ENCODE measurements at regions not wholly inside any gene's neighbourhood (a gene's known extent, or its start where the extent isn't known, plus 50 kb on each side); places are given as distances from the start of the nearest gene placed in this dataset.
"Not testable (repeated sequence)": the region's sequence is repeated elsewhere in the genome, so short reads cannot be mapped to it uniquely, and the experiment has no call there.

- DNase-seq = peak; percentile 51
Observed at GRCh38 chr5:79924936-79925893, 65.8 kb downstream of the MTX3 start.

DNA sequence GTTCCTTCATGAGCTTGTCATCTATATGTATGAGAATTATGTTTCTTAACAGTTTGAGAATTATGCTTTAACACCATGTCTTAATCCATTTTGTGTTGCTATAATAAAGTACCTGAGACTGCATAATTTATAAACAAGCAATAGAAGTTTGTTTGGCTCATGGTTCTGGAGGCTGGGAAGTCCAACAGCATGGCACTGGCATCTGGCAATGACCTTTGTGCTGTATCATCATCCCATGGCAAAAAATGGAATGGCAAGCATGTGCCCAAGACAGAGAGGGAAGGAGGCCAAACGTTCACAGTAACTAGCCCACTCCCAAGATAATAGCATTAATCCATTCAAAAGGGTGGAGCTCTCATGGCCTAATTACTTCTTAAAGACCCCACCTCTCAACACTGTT is 67.6 kb downstream of the MTX3 start:
- no peak for DNase-seq

DNA sequence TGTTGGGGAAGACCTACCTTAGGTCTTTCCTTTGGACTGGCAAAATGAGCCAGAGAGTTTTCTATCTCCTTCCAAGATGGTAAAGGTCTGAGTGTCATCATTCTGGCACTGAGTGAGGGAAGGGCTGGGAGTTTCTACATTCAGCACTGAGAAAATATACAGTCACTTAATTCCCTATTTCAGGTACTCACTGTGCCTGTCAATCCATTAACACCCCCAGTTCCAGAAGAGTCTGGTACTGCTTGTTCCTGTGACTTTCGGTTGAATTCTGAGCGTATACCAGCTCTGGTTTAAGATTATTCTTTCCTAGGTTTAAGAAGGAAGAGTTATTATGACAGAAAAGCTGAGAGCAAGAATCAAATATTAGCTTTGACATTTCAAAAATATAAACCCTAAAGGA is 68.4 kb downstream of the MTX3 start:
- DNase-seq = no peak

DNA sequence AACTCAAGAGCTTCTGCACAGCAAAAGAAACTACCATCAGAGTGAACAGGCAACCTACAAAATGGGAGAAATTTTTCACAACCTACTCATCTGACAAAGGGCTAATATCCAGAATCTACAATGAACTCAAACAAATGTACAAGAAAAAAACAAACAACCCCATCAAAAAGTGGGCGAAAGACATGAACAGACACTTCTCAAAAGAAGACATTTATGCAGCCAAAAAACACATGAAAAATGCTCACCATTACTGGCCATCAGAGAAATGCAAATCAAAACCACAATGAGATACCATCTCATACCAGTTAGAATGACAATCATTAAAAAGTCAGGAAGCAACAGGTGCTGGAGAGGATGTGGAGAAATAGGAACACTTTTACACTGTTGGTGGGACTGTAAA is 83.6 kb downstream of the MTX3 start:
- DNase-seq = not testable (repeated sequence)

- DNase-seq = not testable (repeated sequence)
Observed at GRCh38 chr5:79902571-79902970, 88.5 kb downstream of the MTX3 start.

DNA sequence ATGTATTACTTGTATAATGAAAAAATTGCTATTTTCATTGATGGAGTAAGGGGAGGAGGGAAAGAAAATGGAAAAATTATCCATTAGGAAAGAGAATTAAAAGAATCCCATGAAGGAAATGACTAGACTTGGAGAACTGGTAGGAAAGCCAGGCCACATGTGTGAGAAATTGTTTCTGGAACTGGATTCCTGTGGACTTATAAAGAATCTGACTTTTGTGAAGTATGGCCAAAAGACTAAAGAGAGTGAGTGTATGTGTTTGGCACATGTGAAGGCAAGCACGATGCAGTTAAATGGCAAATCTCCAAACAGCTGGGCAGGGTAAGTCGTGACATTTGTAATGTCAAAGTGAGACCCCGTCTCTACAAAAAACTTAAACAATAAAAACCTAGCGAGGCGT is 89.4 kb downstream of the MTX3 start:
- DNase-seq = no peak

- DNase-seq = no peak
Observed at GRCh38 chr5:79898611-79899010, 92.5 kb downstream of the MTX3 start.

- no peak for DNase-seq
Observed at GRCh38 chr5:79893976-79894375, 97.1 kb downstream of the MTX3 start.

GRCh38 chr5:79893485-79893884 is 97.6 kb downstream of the MTX3 start:
- no peak for DNase-seq

- no peak for DNase-seq
Observed at GRCh38 chr5:79890930-79891249, 100.2 kb downstream of the MTX3 start.

GRCh38 chr5:79890119-79890929 is 100.7 kb downstream of the MTX3 start:
- no peak for DNase-seq

DNA sequence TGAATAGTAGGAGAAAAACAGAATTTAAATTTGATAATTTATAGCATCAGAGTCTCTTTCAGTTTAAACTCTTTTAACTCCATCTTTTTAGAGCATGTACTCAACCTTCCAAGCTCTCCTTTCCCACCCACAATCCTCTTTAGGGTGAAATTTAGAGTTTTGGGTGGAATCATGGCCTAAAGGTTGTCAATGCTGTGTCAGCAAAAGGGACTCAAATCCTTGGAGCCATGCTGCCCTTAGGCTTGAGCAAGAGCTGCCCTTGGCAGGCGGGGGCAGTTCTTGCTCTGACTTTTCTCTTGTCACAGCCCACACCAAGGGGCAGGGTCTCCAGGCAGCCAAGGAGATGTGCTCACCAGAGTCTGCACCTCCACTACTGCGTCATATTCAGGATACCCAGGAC is 102.4 kb downstream of the MTX3 start:
- DNase-seq = no peak

DNA sequence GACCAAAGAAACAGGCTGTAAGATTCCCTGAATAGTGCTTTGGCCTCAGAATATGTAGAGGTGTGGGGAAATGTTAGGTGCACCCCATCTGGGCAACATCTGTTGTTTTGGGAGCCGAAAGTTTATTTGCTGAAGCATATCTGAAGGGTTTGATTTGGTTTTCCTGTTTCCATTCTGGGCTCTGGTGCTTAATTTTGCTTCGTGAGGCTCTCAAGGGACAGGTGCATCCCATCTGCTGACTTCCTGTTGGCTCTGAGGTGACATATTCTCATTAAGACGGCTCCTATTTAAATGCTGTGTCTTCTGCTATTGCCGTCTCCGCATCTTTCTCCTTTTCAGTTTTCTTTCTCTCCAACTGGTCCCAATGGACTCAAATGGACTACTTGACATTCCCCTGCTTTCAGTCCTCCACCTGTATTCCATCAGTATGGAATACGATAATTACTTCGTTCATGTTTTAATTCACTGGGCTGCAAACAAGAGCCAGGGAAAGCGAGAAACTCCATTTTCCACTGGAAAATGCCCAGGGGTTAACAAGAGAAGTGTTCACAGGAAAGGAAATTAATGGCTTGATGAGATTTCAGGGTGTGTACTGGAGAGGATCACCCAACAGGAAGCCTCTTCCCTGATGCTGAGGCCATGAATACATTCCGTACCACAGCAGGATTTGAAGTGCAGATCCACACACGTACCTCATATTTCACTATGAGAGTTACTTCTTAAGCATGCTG is 104.0 kb downstream of the MTX3 start:
- no peak for DNase-seq

- no peak for DNase-seq
Observed at GRCh38 chr5:79886456-79886855, 104.6 kb downstream of the MTX3 start.

DNA sequence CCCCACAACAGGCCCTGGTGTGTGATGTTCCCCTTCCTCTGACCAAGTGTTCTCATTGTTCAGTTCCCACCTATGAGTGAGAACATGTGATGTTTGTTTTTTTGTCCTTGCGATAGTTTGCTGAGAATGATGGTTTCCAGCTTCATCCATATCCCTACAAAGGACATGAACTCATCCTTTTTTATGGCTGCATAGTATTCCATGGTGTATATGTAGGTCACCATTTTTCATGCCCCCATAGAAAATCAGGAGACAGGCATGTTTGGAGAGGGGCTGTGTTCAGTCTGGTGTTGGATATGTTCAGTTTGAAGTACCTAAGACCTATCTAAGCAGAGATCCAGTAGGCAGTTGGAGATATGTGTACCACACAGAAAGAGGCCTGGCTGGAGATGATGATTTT is 111.2 kb downstream of the MTX3 start:
- not testable (repeated sequence) for DNase-seq

DNA sequence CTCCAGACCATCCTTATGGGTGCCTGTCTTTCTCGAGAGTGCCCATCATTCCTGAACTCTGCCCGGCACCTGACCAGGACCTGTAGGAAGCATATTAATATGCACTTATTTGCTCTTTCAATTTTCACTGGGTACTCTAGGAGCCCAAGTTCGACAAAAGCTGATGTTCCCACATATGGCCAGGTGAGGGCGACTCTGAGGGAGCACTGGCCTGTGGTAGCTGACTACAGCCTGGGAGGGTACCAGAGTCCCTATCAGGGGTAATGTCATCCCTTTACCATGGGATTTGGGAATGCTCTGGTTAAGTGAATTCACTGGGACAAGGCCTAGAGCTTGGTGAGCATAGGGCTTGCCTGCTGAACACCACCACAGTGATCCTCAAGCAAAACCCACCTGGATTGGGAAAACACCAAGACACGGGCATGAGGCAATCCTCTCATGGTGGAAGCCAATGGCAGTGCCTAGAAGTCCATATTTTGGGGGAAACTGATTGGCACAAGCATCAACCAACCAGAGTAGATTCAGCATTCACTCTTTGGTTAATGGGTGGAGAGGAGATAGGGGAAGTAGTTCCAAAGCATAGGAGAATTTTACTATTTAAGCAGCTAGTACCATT is 112.2 kb downstream of the MTX3 start:
- DNase-seq = peak; percentile 60

GRCh38 chr5:79878136-79878679 is 112.9 kb downstream of the MTX3 start:
- no peak for DNase-seq

DNA sequence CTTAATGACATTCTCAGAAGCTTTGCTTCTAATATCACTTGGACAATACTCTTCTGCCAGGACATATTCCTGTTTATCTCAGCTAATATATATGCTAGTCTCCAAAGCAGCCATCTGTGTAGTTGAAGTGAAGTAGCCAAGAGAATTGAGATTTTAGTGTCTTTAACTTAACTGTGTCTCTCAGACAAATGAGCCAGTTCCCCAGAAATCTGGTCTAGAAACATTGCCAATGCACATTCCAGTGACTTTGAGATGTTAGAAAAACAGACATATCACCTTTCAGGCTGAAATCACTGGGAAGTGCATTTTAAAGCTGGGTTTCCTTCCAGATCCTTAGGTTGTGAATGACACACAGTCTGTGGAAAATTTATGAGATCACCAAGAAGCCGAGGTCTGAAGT is 114.6 kb downstream of the MTX3 start:
- no peak for DNase-seq

DNA sequence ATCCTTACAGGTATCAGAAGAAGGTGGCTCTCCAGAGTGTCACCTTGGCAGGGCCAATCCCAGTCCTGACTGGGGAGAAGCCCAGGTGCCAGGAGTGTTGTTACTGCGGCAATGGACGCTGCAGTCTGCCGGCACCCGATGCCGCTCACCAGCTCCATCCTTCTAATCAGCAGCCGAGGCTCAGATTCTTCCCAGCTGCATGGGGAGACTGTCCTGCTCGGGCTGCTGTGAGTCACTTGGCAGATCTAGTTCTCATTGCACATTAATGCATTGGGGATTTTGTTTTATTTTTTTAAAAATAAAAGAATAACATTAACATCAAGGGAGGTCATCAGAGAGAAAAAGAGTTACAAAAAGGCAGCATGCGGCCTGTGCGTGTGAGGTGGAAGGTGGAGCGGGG is 115.8 kb downstream of the MTX3 start:
- DNase-seq = no peak

DNA sequence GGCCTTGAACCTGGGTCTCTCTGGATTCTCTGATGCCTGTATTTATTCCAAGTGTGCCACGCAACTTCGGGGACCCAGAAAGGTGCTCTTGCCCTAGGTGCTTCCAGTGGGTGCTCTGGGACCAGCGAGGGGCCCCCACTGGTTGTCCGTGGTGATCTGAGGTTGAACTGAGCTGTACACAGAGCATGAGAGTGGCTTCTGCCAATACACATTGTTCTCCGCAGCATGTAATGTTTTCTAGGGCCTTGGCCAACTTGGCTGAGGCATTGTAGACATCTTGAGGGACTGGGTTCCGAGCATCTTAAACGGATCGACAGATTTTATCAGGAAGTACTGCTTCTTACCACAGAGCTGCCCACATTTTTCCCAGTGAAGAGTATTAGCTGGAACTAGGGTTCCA is 117.9 kb downstream of the MTX3 start:
- no peak for DNase-seq

GRCh38 chr5:79872291-79872690 is 118.8 kb downstream of the MTX3 start:
- no peak for DNase-seq

- DNase-seq = no peak
Observed at GRCh38 chr5:79871364-79872120, 119.5 kb downstream of the MTX3 start.

All from activated CD4-positive, alpha-beta T cell treated with anti-CD3 and anti-CD28 coated beads, Interleukin-2, Interleukin-6, amounts not matched to agents 100 ng/mL and 50 ng/mL, durations not matched to agents 16 hours and 8 hours (primary cell).